ENCODE measurements at regions not wholly inside any gene's neighbourhood (a gene's known extent, or its start where the extent isn't known, plus 50 kb on each side); places are given as distances from the start of the nearest gene placed in this dataset.

- DNase-seq (ENCODE audit: low read depth) = no peak
Observed at GRCh38 chr6:98724537-98724936, 109.8 kb upstream of the POU3F2 start.

GRCh38 chr6:98747273-98747672, 87.1 kb upstream of the POU3F2 start:
- no peak for DNase-seq (ENCODE audit: low read depth)

- DNase-seq (ENCODE audit: low read depth) = no peak
Observed at GRCh38 chr6:98747960-98748359, 86.4 kb upstream of the POU3F2 start.

- no peak for DNase-seq (ENCODE audit: low read depth)
Observed at GRCh38 chr6:98759459-98759858, 74.9 kb upstream of the POU3F2 start.

GRCh38 chr6:98764373-98764911, 69.9 kb upstream of the POU3F2 start:
- no peak for DNase-seq (ENCODE audit: low read depth)

- DNase-seq (ENCODE audit: low read depth) = no peak
Observed at GRCh38 chr6:98769546-98769945, 64.8 kb upstream of the POU3F2 start.

GRCh38 chr6:98775205-98775604, 59.2 kb upstream of the POU3F2 start:
- no peak for DNase-seq (ENCODE audit: low read depth)

- DNase-seq (ENCODE audit: low read depth) = no peak
Observed at GRCh38 chr6:98777762-98778161, 56.6 kb upstream of the POU3F2 start.

- DNase-seq (ENCODE audit: low read depth) = no peak
Observed at GRCh38 chr6:98779618-98780017, 54.8 kb upstream of the POU3F2 start.

GRCh38 chr6:98782772-98783171, 51.6 kb upstream of the POU3F2 start:
- DNase-seq (ENCODE audit: low read depth) = no peak

GRCh38 chr6:98783578-98783977, 50.8 kb upstream of the POU3F2 start:
- no peak for DNase-seq (ENCODE audit: low read depth)
